WTC11 (cell line): ENCODE measurements at regions not wholly inside any gene's neighbourhood (a gene's known extent, or its start where the extent isn't known, plus 50 kb on each side); places are given as distances from the start of the nearest gene placed in this dataset.

Experiments
- ESRRA ChIP-seq: sonication (generic); formaldehyde crosslinking; IDR thresholded peaks from 2 replicates; pipeline ENCODE4 v1.8.1; 2022; ENCODE audit warnings: mild to moderate bottlenecking, missing genetic modification reagents, borderline replicate concordance
- ETV6 ChIP-seq: sonication (generic); formaldehyde crosslinking; IDR thresholded peaks from 2 replicates; pipeline ENCODE4 v1.8.1; 2022; ENCODE audit warnings: mild to moderate bottlenecking, missing genetic modification reagents
- FOXK1 ChIP-seq: sonication (generic); formaldehyde crosslinking; IDR thresholded peaks from 2 replicates; pipeline ENCODE4 v1.8.0; 2022; ENCODE audit warnings: mild to moderate bottlenecking, moderate library complexity, missing genetic modification reagents
- FOXP1 ChIP-seq: sonication (generic); formaldehyde crosslinking; IDR thresholded peaks from 2 replicates; pipeline ENCODE4 v1.8.0; 2022; ENCODE audit warnings: missing genetic modification reagents, mild to moderate bottlenecking, moderate library complexity, borderline replicate concordance
- JUN ChIP-seq: sonication (generic); formaldehyde crosslinking; IDR thresholded peaks from 2 replicates; pipeline ENCODE4 v1.8.0; 2023; ENCODE audit warnings: mild to moderate bottlenecking, missing genetic modification reagents
- KAT7 ChIP-seq: sonication (generic); formaldehyde crosslinking; IDR thresholded peaks from 2 replicates; pipeline ENCODE4 v1.8.1; 2023; ENCODE audit warnings: missing genetic modification reagents, mild to moderate bottlenecking, borderline replicate concordance
- USF2 ChIP-seq: sonication (generic); formaldehyde crosslinking; IDR thresholded peaks from 2 replicates; pipeline ENCODE4 v1.8.1; 2023; ENCODE audit warnings: mild to moderate bottlenecking, missing genetic modification reagents, moderate library complexity
- ZBTB21 ChIP-seq: sonication (generic); formaldehyde crosslinking; IDR thresholded peaks from 2 replicates; pipeline ENCODE4 v1.8.1; 2023; ENCODE audit warnings: mild to moderate bottlenecking, missing genetic modification reagents, borderline replicate concordance
- TF ChIP-seq, protein P1 (sequence below): fragments of 200-600 bp; IDR thresholded peaks from 2 replicates; pipeline ENCODE4 v1.8.0; 2022; ENCODE audit warnings: antibody characterized with exemption
- TF ChIP-seq, protein P2 (sequence below): sonication (generic); formaldehyde crosslinking; IDR thresholded peaks from 2 replicates; pipeline ENCODE4 v1.8.1; 2023; ENCODE audit warnings: mild to moderate bottlenecking, moderate library complexity, missing genetic modification reagents
- TF ChIP-seq, protein P3 (sequence below): sonication (generic); formaldehyde crosslinking; IDR thresholded peaks from 2 replicates; pipeline ENCODE4 v1.8.0; 2022; ENCODE audit warnings: mild to moderate bottlenecking, missing genetic modification reagents
- TF ChIP-seq, protein P4 (sequence below): sonication (generic); formaldehyde crosslinking; IDR thresholded peaks from 2 replicates; pipeline ENCODE4 v1.8.1; 2022; ENCODE audit warnings: mild to moderate bottlenecking, moderate library complexity, missing genetic modification reagents

GRCh38 chr5:121681229-121681855 is 170.3 kb upstream of the FTMT start:
- TF ChIP-seq, protein P1, sequence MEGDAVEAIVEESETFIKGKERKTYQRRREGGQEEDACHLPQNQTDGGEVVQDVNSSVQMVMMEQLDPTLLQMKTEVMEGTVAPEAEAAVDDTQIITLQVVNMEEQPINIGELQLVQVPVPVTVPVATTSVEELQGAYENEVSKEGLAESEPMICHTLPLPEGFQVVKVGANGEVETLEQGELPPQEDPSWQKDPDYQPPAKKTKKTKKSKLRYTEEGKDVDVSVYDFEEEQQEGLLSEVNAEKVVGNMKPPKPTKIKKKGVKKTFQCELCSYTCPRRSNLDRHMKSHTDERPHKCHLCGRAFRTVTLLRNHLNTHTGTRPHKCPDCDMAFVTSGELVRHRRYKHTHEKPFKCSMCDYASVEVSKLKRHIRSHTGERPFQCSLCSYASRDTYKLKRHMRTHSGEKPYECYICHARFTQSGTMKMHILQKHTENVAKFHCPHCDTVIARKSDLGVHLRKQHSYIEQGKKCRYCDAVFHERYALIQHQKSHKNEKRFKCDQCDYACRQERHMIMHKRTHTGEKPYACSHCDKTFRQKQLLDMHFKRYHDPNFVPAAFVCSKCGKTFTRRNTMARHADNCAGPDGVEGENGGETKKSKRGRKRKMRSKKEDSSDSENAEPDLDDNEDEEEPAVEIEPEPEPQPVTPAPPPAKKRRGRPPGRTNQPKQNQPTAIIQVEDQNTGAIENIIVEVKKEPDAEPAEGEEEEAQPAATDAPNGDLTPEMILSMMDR, result no peak
- no peak for TF ChIP-seq KAT7 (CRISPR knock-in tag)
- TF ChIP-seq JUN (CRISPR knock-in tag), result no peak
- no peak for TF ChIP-seq FOXK1 (CRISPR knock-in tag)
- TF ChIP-seq, protein P2, sequence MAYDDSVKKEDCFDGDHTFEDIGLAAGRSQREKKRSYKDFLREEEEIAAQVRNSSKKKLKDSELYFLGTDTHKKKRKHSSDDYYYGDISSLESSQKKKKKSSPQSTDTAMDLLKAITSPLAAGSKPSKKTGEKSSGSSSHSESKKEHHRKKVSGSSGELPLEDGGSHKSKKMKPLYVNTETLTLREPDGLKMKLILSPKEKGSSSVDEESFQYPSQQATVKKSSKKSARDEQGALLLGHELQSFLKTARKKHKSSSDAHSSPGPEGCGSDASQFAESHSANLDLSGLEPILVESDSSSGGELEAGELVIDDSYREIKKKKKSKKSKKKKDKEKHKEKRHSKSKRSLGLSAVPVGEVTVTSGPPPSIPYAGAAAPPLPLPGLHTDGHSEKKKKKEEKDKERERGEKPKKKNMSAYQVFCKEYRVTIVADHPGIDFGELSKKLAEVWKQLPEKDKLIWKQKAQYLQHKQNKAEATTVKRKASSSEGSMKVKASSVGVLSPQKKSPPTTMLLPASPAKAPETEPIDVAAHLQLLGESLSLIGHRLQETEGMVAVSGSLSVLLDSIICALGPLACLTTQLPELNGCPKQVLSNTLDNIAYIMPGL (CRISPR knock-in tag), result no peak
- TF ChIP-seq, protein P3, sequence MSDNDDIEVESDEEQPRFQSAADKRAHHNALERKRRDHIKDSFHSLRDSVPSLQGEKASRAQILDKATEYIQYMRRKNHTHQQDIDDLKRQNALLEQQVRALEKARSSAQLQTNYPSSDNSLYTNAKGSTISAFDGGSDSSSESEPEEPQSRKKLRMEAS (CRISPR knock-in tag), result no peak
- no peak for TF ChIP-seq FOXP1
- no peak for TF ChIP-seq ESRRA
- no peak for TF ChIP-seq USF2
- TF ChIP-seq, protein P4, sequence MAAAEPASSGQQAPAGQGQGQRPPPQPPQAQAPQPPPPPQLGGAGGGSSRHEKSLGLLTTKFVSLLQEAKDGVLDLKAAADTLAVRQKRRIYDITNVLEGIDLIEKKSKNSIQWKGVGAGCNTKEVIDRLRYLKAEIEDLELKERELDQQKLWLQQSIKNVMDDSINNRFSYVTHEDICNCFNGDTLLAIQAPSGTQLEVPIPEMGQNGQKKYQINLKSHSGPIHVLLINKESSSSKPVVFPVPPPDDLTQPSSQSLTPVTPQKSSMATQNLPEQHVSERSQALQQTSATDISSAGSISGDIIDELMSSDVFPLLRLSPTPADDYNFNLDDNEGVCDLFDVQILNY, result no peak
- no peak for TF ChIP-seq ZBTB21 (CRISPR knock-in tag)
- TF ChIP-seq ETV6 (CRISPR knock-in tag), result no peak
